Ectodermal cell (in vitro differentiated cells): ENCODE measurements at regions not wholly inside any gene's neighbourhood (a gene's known extent, or its start where the extent isn't known, plus 50 kb on each side); places are given as distances from the start of the nearest gene placed in this dataset.
"Not testable (repeated sequence)": the region's sequence is repeated elsewhere in the genome, so short reads cannot be mapped to it uniquely, and the experiment has no call there.

ENCODE experiments used
- H3K27ac ChIP-seq: 2 replicates; pipeline ENCODE4 v1.7.0; 2013; ENCODE audit warnings: mild to moderate bottlenecking, low read depth, low read length; ENCODE audit not compliant: insufficient read depth, poor library complexity, severe bottlenecking
- H3K27me3 ChIP-seq: 2 replicates; pipeline ENCODE4 v1.7.0; 2013; ENCODE audit warnings: mild to moderate bottlenecking, low read length; ENCODE audit not compliant: insufficient read depth, control insufficient read depth, poor library complexity, severe bottlenecking
- H3K36me3 ChIP-seq: one replicate; pipeline ENCODE4 v1.7.0; 2013; ENCODE audit warnings: low read length; ENCODE audit not compliant: control insufficient read depth, insufficient read depth
- H3K4me1 ChIP-seq: one replicate; pipeline ENCODE4 v1.7.0; 2013; ENCODE audit warnings: low read length; ENCODE audit not compliant: control insufficient read depth, insufficient read depth
- H3K4me3 ChIP-seq: 2 replicates; pipeline ENCODE4 v1.7.0; 2013; ENCODE audit warnings: low read depth, low read length, control low read depth; ENCODE audit not compliant: insufficient read depth
- H3K9me3 ChIP-seq: 2 replicates; pipeline ENCODE4 v1.7.0; 2013; ENCODE audit warnings: mild to moderate bottlenecking, low read length, moderate library complexity; ENCODE audit not compliant: control insufficient read depth
- WGBS, 2 experiments: methylation state at CpG; one replicate each; pipeline ENCODE4 v1.1.7; 2013; ENCODE audit warnings: missing lambda C conversion rate in 2 of 2; 5-methylcytosine and 5-hydroxymethylcytosine counted together

DNA sequence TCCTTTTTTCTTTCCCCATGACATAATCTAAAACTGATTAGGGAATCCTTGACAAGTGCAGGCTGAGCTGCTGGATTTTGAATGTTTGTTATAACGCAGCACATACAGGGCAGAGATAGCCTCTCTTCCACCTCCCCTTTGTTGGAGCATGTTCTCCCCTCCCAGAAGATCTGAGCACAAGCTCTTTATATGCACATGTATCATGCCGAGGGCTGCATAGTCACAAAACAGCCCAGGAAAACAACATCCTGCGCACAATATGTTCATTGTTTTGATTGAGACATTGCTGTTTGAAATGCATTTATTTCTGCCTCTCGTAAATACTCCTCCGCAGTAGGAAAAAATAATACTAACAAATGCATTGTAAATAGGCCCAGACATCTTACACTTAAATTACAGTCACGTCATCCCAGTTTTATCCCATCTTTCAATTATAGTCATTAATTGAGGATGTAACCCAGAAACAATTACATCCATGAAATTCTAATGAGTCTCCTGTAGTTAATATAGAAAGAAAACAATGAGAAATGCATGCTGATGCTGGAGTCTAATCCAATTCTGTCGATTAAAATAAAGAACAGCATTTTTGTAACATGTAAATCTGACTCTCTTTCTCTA, 401.8 kb downstream of the BTG1 start:
- Histone ChIP-seq H3K4me1 (peaks cover 5% of the 10 kb centered on the region), H3K27me3 (no peaks in the 10 kb centered on the region), H3K27ac (no peak overlapping the region), H3K9me3 (no peaks in the 10 kb centered on the region), H3K4me3 (no peak overlapping the region), H3K36me3 (no peaks in the 10 kb centered on the region)
- WGBS, 2 experiments = 94 to 98% methylated on average over 6 to 7 of the region's 7 CpGs

DNA sequence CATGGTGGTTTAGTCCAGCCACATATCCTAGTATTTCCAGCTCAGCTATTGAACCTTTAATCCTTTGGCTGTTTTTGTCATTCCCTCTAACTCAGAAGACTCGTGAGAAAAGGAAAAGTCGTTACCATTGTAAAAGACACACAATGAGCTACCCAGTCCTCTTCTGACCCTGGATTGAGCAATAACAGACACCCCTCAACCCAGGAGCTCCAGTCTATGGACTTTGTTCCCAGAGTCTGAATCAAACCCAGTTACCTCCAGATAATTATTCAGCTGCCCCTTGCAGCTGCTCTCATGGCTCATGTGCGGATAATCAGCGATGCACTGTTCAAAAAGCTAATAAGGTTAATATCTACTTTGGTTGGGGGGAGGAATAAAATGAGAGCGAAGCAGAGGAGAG, 402.4 kb downstream of the BTG1 start:
- Histone ChIP-seq H3K27ac (no peak overlapping the region), H3K36me3 (no peaks in the 10 kb centered on the region), H3K9me3 (no peaks in the 10 kb centered on the region), H3K4me3 (no peak overlapping the region), H3K27me3 (no peaks in the 10 kb centered on the region), H3K4me1 (peaks cover 5% of the 10 kb centered on the region)
- 75 to 84% methylated on average over 5 of the region's 5 CpGs for WGBS, 2 experiments

DNA sequence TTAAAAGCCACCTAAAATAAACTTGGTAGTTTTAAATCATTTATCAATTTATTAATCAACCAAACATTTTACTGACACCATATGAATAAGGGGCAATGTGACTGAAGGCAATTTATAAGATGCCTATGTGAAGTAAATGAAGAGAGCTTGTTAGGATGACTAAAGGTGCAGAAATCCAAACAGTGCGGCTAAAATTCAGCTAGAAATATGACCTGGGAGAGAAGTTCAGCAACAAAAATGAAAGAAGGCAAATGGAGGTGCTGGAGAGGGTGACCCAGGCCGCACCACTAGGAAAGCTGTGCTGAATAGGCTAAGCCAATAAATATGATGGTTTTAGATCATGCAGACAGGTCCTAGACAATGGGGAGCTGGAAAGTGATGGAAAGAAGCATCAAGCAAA, 403.7 kb downstream of the BTG1 start:
- Histone ChIP-seq H3K4me3 (no peak overlapping the region), H3K9me3 (no peaks in the 10 kb centered on the region), H3K27me3 (no peaks in the 10 kb centered on the region), H3K4me1 (peaks cover 5% of the 10 kb centered on the region), H3K36me3 (no peaks in the 10 kb centered on the region), H3K27ac (no peak overlapping the region)
- 94 to 95% methylated on average over 2 of the region's 2 CpGs for WGBS, 2 experiments

- H3K4me3 ChIP-seq, H3K9me3 ChIP-seq, H3K27ac ChIP-seq, H3K27me3 ChIP-seq, H3K4me1 ChIP-seq, H3K36me3 ChIP-seq: not testable (repeated sequence)
- WGBS, 2 experiments = 100% methylated on average over 1 of the region's 1 CpG
These were observed 411.8 kb downstream of the BTG1 start for GRCh38 chr12:91733846-91734245.

- Histone ChIP-seq H3K27ac (no peak overlapping the region), H3K4me3 (no peak overlapping the region), H3K36me3 (no peaks in the 10 kb centered on the region), H3K27me3 (no peaks in the 10 kb centered on the region), H3K4me1 (no peaks in the 10 kb centered on the region), H3K9me3 (no peaks in the 10 kb centered on the region)
- WGBS, 2 experiments = 100% methylated on average over 1 of the region's 1 CpG; no CpG with 5 or more reads in 1 of the 2 experiments
These were observed 413.6 kb downstream of the BTG1 start for GRCh38 chr12:91732086-91732485.

DNA sequence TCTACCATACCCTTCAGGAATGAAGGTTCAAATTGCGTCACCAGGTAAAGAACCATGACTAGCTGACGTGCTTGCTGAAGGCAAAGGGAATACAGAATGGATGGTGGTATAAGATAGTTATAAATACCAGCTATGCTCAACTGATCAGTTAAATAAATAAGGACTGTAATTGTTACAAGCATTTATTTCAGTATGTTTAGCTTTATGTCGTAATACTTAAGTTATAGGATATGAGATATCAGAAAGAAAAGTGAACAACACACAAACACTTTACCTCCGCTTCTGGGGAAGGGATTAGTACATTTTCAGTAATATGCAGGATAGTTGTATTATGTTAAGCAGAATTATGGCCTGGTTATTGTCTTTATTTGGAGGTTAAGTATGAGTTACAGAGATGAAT, 416.1 kb downstream of the BTG1 start:
- Histone ChIP-seq H3K36me3 (no peaks in the 10 kb centered on the region), H3K9me3 (no peaks in the 10 kb centered on the region), H3K27me3 (no peaks in the 10 kb centered on the region), H3K27ac (no peak overlapping the region), H3K4me3 (no peak overlapping the region), H3K4me1 (no peaks in the 10 kb centered on the region)
- 80 to 97% methylated on average over 1 to 4 of the region's 4 CpGs for WGBS, 2 experiments

DNA sequence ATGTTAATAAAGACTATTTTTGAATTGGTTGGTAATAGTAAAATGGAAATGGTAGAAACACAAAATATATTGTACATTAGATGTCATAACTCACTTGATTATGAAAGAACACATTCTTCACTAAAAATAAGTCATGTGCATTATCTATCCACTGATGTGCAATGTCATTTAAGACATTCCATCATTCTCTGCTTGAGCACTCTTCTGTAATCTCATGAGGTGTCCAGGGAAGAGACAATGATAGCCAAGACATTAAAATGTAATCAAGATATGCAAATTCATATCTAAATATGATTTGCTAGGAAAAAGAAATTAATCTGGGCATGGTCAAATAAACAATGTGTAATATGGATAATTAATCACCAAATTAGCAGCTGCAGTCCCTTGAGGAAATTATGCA, 422.5 kb downstream of the BTG1 start:
- no peak overlapping the region for H3K4me3 ChIP-seq
- no peaks in the 10 kb centered on the region for H3K9me3 ChIP-seq
- no peaks in the 10 kb centered on the region for H3K27me3 ChIP-seq
- no peaks in the 10 kb centered on the region for H3K36me3 ChIP-seq
- no peaks in the 10 kb centered on the region for H3K4me1 ChIP-seq
- no peak overlapping the region for H3K27ac ChIP-seq

- H3K27ac ChIP-seq = no peak overlapping the region
- no peaks in the 10 kb centered on the region for H3K36me3 ChIP-seq
- H3K27me3 ChIP-seq = no peaks in the 10 kb centered on the region
- no peaks in the 10 kb centered on the region for H3K4me1 ChIP-seq
- no peak overlapping the region for H3K4me3 ChIP-seq
- no peaks in the 10 kb centered on the region for H3K9me3 ChIP-seq
These were observed 423.6 kb downstream of the BTG1 start for GRCh38 chr12:91722072-91722471.

GRCh38 chr12:91721023-91721422, 424.6 kb downstream of the BTG1 start:
- 94 to 97% methylated on average over 3 of the region's 3 CpGs for WGBS, 2 experiments
- H3K36me3 ChIP-seq = no peaks in the 10 kb centered on the region

GRCh38 chr12:91718326-91718725, 427.3 kb downstream of the BTG1 start:
- Histone ChIP-seq H3K36me3 (no peaks in the 10 kb centered on the region), H3K4me3 (no peak overlapping the region), H3K27me3 (no peaks in the 10 kb centered on the region), H3K27ac (no peak overlapping the region), H3K9me3 (no peaks in the 10 kb centered on the region), H3K4me1 (no peaks in the 10 kb centered on the region)
- WGBS, 2 experiments = 95 to 100% methylated on average over 1 of the region's 2 CpGs

More at GRCh38 chr12:91721023-91721422, 424.6 kb downstream of the BTG1 start:
- H3K4me3 ChIP-seq = no peak overlapping the region
- no peaks in the 10 kb centered on the region for H3K27me3 ChIP-seq
- H3K27ac ChIP-seq = no peak overlapping the region
- no peaks in the 10 kb centered on the region for H3K4me1 ChIP-seq
- no peaks in the 10 kb centered on the region for H3K9me3 ChIP-seq

- no peaks in the 10 kb centered on the region for H3K27me3 ChIP-seq
- H3K27ac ChIP-seq = no peak overlapping the region
- WGBS, 2 experiments = 100% methylated on average over 2 of the region's 3 CpGs; no CpG with 5 or more reads in 1 of the 2 experiments
- no peaks in the 10 kb centered on the region for H3K36me3 ChIP-seq
- H3K4me1 ChIP-seq = no peaks in the 10 kb centered on the region
- H3K9me3 ChIP-seq = no peaks in the 10 kb centered on the region
- no peak overlapping the region for H3K4me3 ChIP-seq
These were observed 427.8 kb downstream of the BTG1 start for GRCh38 chr12:91717804-91718203.
